GM21825 (cell line): ENCODE measurements at regions not wholly inside any gene's neighbourhood (a gene's known extent, or its start where the extent isn't known, plus 50 kb on each side); places are given as distances from the start of the nearest gene placed in this dataset.

Experiments
- ATAC-seq: cut with Tn5 transposase; IDR thresholded peaks from one replicate; pipeline ENCODE4 v1.9.1; 2021; ENCODE audit warnings: mild to moderate bottlenecking, moderate library complexity; ENCODE audit not compliant: unreplicated experiment

GRCh38 chr14:82414853-82415539, 881.3 kb upstream of the SEL1L start:
- ATAC-seq = no peak

- ATAC-seq = no peak
These were observed 886.3 kb upstream of the SEL1L start for GRCh38 chr14:82419933-82420332.

GRCh38 chr14:82420871-82421270, 887.2 kb upstream of the SEL1L start:
- ATAC-seq = no peak

GRCh38 chr14:82421286-82421685, 887.6 kb upstream of the SEL1L start:
- ATAC-seq = no peak

GRCh38 chr14:82422230-82422629, 888.6 kb upstream of the SEL1L start:
- ATAC-seq = no peak

- ATAC-seq = no peak
These were observed 891.6 kb upstream of the SEL1L start for GRCh38 chr14:82425261-82425660.

GRCh38 chr14:82431031-82431430, 897.4 kb upstream of the SEL1L start:
- ATAC-seq = no peak

GRCh38 chr14:82432301-82433105, 898.9 kb upstream of the SEL1L start:
- no peak for ATAC-seq

GRCh38 chr14:82438436-82438835, 904.8 kb upstream of the SEL1L start:
- no peak for ATAC-seq

GRCh38 chr14:82441270-82441669, 907.6 kb upstream of the SEL1L start:
- no peak for ATAC-seq

GRCh38 chr14:82445810-82446570, 912.3 kb upstream of the SEL1L start:
- ATAC-seq = no peak

GRCh38 chr14:82447586-82447985, 913.9 kb upstream of the SEL1L start:
- ATAC-seq = no peak

GRCh38 chr14:82449926-82450468, 916.3 kb upstream of the SEL1L start:
- ATAC-seq = no peak

- no peak for ATAC-seq
These were observed 918.0 kb upstream of the SEL1L start for GRCh38 chr14:82451675-82452074.

GRCh38 chr14:82482345-82482744, 948.7 kb upstream of the SEL1L start:
- no peak for ATAC-seq

GRCh38 chr14:82488473-82488872, 954.8 kb upstream of the SEL1L start:
- ATAC-seq = no peak

- ATAC-seq = no peak
These were observed 956.7 kb upstream of the SEL1L start for GRCh38 chr14:82490397-82490796.

GRCh38 chr14:82492157-82492556, 958.5 kb upstream of the SEL1L start:
- ATAC-seq = no peak

- ATAC-seq = no peak
These were observed 966.6 kb upstream of the SEL1L start for GRCh38 chr14:82500222-82500621.

GRCh38 chr14:82501554-82501953, 967.9 kb upstream of the SEL1L start:
- ATAC-seq = no peak

- no peak for ATAC-seq
These were observed 968.4 kb upstream of the SEL1L start for GRCh38 chr14:82502043-82502442.
